GM18517 (cell line): ENCODE measurements at regions not wholly inside any gene's neighbourhood (a gene's known extent, or its start where the extent isn't known, plus 50 kb on each side); places are given as distances from the start of the nearest gene placed in this dataset.

ENCODE experiments used
- ATAC-seq: cut with Tn5 transposase; IDR thresholded peaks from one replicate; pipeline ENCODE4 v1.9.1; 2021; ENCODE audit warnings: mild to moderate bottlenecking, moderate library complexity; ENCODE audit not compliant: unreplicated experiment

- no peak for ATAC-seq
These were observed 57.8 kb upstream of the CBLN2 start for GRCh38 chr18:72601944-72602343.

GRCh38 chr18:72601481-72601880, 57.3 kb upstream of the CBLN2 start:
- no peak for ATAC-seq
